HG02678 (cell line): ENCODE measurements at regions not wholly inside any gene's neighbourhood (a gene's known extent, or its start where the extent isn't known, plus 50 kb on each side); places are given as distances from the start of the nearest gene placed in this dataset.

Experiments used
- ATAC-seq: cut with Tn5 transposase; IDR thresholded peaks from one replicate; pipeline ENCODE4 v1.9.1; 2021; ENCODE audit warnings: mild to moderate bottlenecking, moderate library complexity; ENCODE audit not compliant: unreplicated experiment

DNA sequence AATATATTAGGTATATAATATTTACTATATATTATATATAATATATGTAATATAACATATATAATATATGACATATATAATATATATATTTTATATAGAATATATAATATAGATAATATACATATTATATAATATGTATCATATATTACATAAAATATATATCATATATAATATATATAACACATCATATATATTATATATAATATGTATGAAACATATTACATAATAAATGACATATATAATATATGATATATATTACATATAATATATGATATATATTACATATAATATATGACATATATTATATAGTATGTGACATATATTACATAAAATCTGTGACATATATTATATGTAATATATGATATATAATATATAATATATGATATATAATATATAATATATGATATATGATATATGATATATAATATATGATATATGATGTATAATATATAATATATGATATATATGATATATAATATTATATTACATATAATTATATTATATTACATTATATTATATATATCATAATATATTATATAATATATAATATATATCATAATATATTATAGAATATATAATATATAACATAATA is 119.5 kb upstream of the RIMBP3 start:
- ATAC-seq: no peak

- ATAC-seq: peak; percentile 100
Observed at GRCh38 chr22:18730410-18730809, 118.7 kb upstream of the RIMBP3 start.
